Nephron progenitor cell (in vitro differentiated cells): ENCODE measurements at regions not wholly inside any gene's neighbourhood (a gene's known extent, or its start where the extent isn't known, plus 50 kb on each side); places are given as distances from the start of the nearest gene placed in this dataset.

Experiments
- DNase-seq: peaks from one replicate; pipeline ENCODE4 v3.0.0; 2021
- H3K27ac Mint-ChIP-seq: 2 replicates; pipeline ENCODE4 v1.8.0; 2021; ENCODE audit warnings: mild to moderate bottlenecking, moderate library complexity, mixed read lengths
- H3K27me3 Mint-ChIP-seq: 2 replicates; pipeline ENCODE4 v1.8.0; 2021; ENCODE audit warnings: mild to moderate bottlenecking, low read depth, mixed read lengths; ENCODE audit not compliant: poor library complexity
- H3K36me3 Mint-ChIP-seq: 2 replicates; pipeline ENCODE4 v1.8.0; 2021; ENCODE audit warnings: low read depth, mixed read lengths
- H3K4me1 Mint-ChIP-seq: 2 replicates; pipeline ENCODE4 v1.8.0; 2021; ENCODE audit warnings: mixed read lengths
- H3K4me3 Mint-ChIP-seq: 2 replicates; pipeline ENCODE4 v1.8.0; 2021; ENCODE audit warnings: mild to moderate bottlenecking, moderate library complexity, mixed read lengths
- H3K9me3 Mint-ChIP-seq: 2 replicates; pipeline ENCODE4 v1.8.0; 2021; ENCODE audit warnings: mild to moderate bottlenecking, moderate library complexity, mixed read lengths
- CTCF ChIP-seq: fragments of 200-600 bp; sonication (generic); IDR thresholded peaks from 2 replicates; pipeline ENCODE4 v1.5.0; 2021; ENCODE audit warnings: antibody characterized with exemption

- Mint-ChIP-seq H3K4me1 (peaks cover 6% of the 10 kb centered on the region), H3K36me3 (no peaks in the 10 kb centered on the region), H3K27me3 (no peaks in the 10 kb centered on the region), H3K4me3 (no peak overlapping the region), H3K27ac (no peak overlapping the region), H3K9me3 (no peaks in the 10 kb centered on the region)
- no peak for TF ChIP-seq CTCF
- no peak for DNase-seq
Observed at GRCh38 chr6:93165850-93166430, 253.4 kb downstream of the EPHA7 start.

- DNase-seq: no peak
- Mint-ChIP-seq H3K27me3 (no peaks in the 10 kb centered on the region), H3K36me3 (no peaks in the 10 kb centered on the region), H3K4me3 (no peak overlapping the region), H3K4me1 (peaks cover 6% of the 10 kb centered on the region), H3K9me3 (peaks cover 6% of the 10 kb centered on the region), H3K27ac (no peak overlapping the region)
- no peak for TF ChIP-seq CTCF
Observed at GRCh38 chr6:93164781-93165180, 254.6 kb downstream of the EPHA7 start.

- H3K9me3 Mint-ChIP-seq: peaks cover 18% of the 10 kb centered on the region
- no peak overlapping the region for H3K4me3 Mint-ChIP-seq
- no peaks in the 10 kb centered on the region for H3K36me3 Mint-ChIP-seq
- no peaks in the 10 kb centered on the region for H3K4me1 Mint-ChIP-seq
- no peaks in the 10 kb centered on the region for H3K27me3 Mint-ChIP-seq
- H3K27ac Mint-ChIP-seq: no peak overlapping the region
- no peak for TF ChIP-seq CTCF
- DNase-seq: no peak
Observed at GRCh38 chr6:93163146-93163545, 256.2 kb downstream of the EPHA7 start.

GRCh38 chr6:93139408-93140081 lies 279.8 kb downstream of the EPHA7 start:
- Mint-ChIP-seq H3K27ac (no peak overlapping the region), H3K36me3 (no peaks in the 10 kb centered on the region), H3K4me3 (no peak overlapping the region), H3K4me1 (no peaks in the 10 kb centered on the region), H3K9me3 (no peaks in the 10 kb centered on the region), H3K27me3 (peaks cover 3% of the 10 kb centered on the region)
- no peak for DNase-seq
- TF ChIP-seq CTCF: no peak

GRCh38 chr6:93136111-93136510 lies 283.2 kb downstream of the EPHA7 start:
- H3K9me3 Mint-ChIP-seq: no peaks in the 10 kb centered on the region
- DNase-seq: no peak
- no peak overlapping the region for H3K27ac Mint-ChIP-seq
- H3K4me1 Mint-ChIP-seq: no peaks in the 10 kb centered on the region
- H3K27me3 Mint-ChIP-seq: peaks cover 3% of the 10 kb centered on the region
- no peak for TF ChIP-seq CTCF
- no peaks in the 10 kb centered on the region for H3K36me3 Mint-ChIP-seq
- H3K4me3 Mint-ChIP-seq: no peak overlapping the region
